ENCODE measurements at regions not wholly inside any gene's neighbourhood (a gene's known extent, or its start where the extent isn't known, plus 50 kb on each side); places are given as distances from the start of the nearest gene placed in this dataset.

- Histone ChIP-seq H4K20me1 (replicated peaks; ENCODE audit: control insufficient read depth, insufficient read depth, low read length) (no peaks in the 10 kb centered on the region), H3K27ac (ENCODE audit: extremely low read depth, low read depth, low read length) (no peak overlapping the region), H3K4me2 (ENCODE audit: insufficient read depth, low read length) (no peak overlapping the region), H3K4me3 (no peak overlapping the region), H3K27me3 (ENCODE audit: control insufficient read depth in 2 of 2, insufficient read depth in 2 of 2, low read length in 2 of 2) (no peaks in the 10 kb centered on the region), H3K36me3 (ENCODE audit: control insufficient read depth, insufficient read depth, low read length) (no peaks in the 10 kb centered on the region), H3K9me1 (ENCODE audit: control insufficient read depth, insufficient read depth, low read length) (no peaks in the 10 kb centered on the region), H2AFZ (ENCODE audit: low read depth, low read length) (no peak overlapping the region), H3K9me3 (replicated peaks; ENCODE audit: control insufficient read depth, insufficient read depth, low read depth, low read length) (no peaks in the 10 kb centered on the region), H3K79me2 (ENCODE audit: control insufficient read depth, insufficient read depth, low read length) (no peaks in the 10 kb centered on the region), H3K4me1 (replicated peaks in 1 of 2; ENCODE audit: control insufficient read depth in 2 of 2, insufficient read depth in 2 of 2, low read length in 2 of 2) (no peaks in the 10 kb centered on the region; a peak in 1 of 5 replicates), H3K9ac (ENCODE audit: insufficient read depth in 1 of 2, low read depth in 2 of 2, low read length in 2 of 2) (no peak overlapping the region)
- CTCF ChIA-PET (ENCODE audit: low intra/inter-chr PET ratio) = no interaction called here
- in situ Hi-C loops (cut with MboI) = no loop called here
- intact Hi-C loops (cut with micrococcal nuclease) = no loop called here
- DNase-seq (ENCODE audit: extremely low read depth in 1 of 4, low spot score in 3 of 4) (no peak), FAIRE-seq (no peak), ATAC-seq (no peak)
- POLR2A ChIA-PET = no interaction called here
- no TSS peak for BruUV-seq (replicated peaks)
- TF ChIP-seq ZNF347 (CRISPR knock-in tag; IDR thresholded peaks at IDR 0.05; ENCODE audit: low read depth) = no peak
- no peak for TF ChIP-seq TAL1 (IDR thresholded peaks at IDR 0.05)
- no peak for TF ChIP-seq ZNF512 (tag; IDR thresholded peaks at IDR 0.05)
- TF ChIP-seq ZNF140 (CRISPR knock-in tag; IDR thresholded peaks at IDR 0.05) = no peak
- 4% methylated on average over 5 of the region's 5 CpGs for WGBS (ENCODE audit: insufficient coverage, low coverage, missing lambda C conversion rate)
These were observed 357.4 kb downstream of the RND3 start for GRCh38 chr2:150129921-150130575.

GRCh38 chr2:150127995-150128394, 359.5 kb downstream of the RND3 start:
- no peak for FAIRE-seq
- WGBS (ENCODE audit: insufficient coverage, low coverage, missing lambda C conversion rate) = 2% methylated on average over 4 of the region's 4 CpGs
- DNase-seq (ENCODE audit: extremely low read depth in 1 of 4, low spot score in 3 of 4) = no peak
- no peak for TF ChIP-seq DEAF1 (CRISPR knock-in tag; IDR thresholded peaks at IDR 0.05)
- no peak for TF ChIP-seq PHF20 (IDR thresholded peaks at IDR 0.05; ENCODE audit: partially characterized antibody)
- no peak for TF ChIP-seq ELF2 (CRISPR knock-in tag; IDR thresholded peaks at IDR 0.05)
- TF ChIP-seq NRF1 (conservative IDR thresholded peaks at IDR 0.05 in 1 of 2, IDR thresholded peaks at IDR 0.05 in 1 of 2) = no peak
- TF ChIP-seq LARP7 (IDR thresholded peaks at IDR 0.05) = no peak

More at GRCh38 chr2:150127995-150128394, 359.5 kb downstream of the RND3 start:
- ChIA-PET CTCF (ENCODE audit: low intra/inter-chr PET ratio) (no interaction called here), POLR2A (no interaction called here)
- in situ Hi-C loops (cut with MboI) (no loop called here), intact Hi-C loops (cut with micrococcal nuclease) (no loop called here)
- Histone ChIP-seq H2AFZ (ENCODE audit: low read depth, low read length) (no peak overlapping the region), H3K27me3 (ENCODE audit: control insufficient read depth in 2 of 2, insufficient read depth in 2 of 2, low read length in 2 of 2) (no peaks in the 10 kb centered on the region), H4K20me1 (replicated peaks; ENCODE audit: control insufficient read depth, insufficient read depth, low read length) (no peaks in the 10 kb centered on the region), H3K27ac (ENCODE audit: extremely low read depth, low read depth, low read length) (no peak overlapping the region), H3K79me2 (ENCODE audit: control insufficient read depth, insufficient read depth, low read length) (no peaks in the 10 kb centered on the region), H3K9me1 (ENCODE audit: control insufficient read depth, insufficient read depth, low read length) (no peaks in the 10 kb centered on the region), H3K4me3 (no peak overlapping the region), H3K9me3 (replicated peaks; ENCODE audit: control insufficient read depth, insufficient read depth, low read depth, low read length) (no peaks in the 10 kb centered on the region), H3K4me1 (replicated peaks in 1 of 2; ENCODE audit: control insufficient read depth in 2 of 2, insufficient read depth in 2 of 2, low read length in 2 of 2) (no peaks in the 10 kb centered on the region; a peak in 1 of 5 replicates), H3K4me2 (ENCODE audit: insufficient read depth, low read length) (no peak overlapping the region), H3K36me3 (ENCODE audit: control insufficient read depth, insufficient read depth, low read length) (no peaks in the 10 kb centered on the region), H3K9ac (ENCODE audit: insufficient read depth in 1 of 2, low read depth in 2 of 2, low read length in 2 of 2) (no peak overlapping the region)
- BruUV-seq (replicated peaks) = no TSS peak
- ATAC-seq = no peak

Data from K562 (cell line).